ENCODE measurements at regions not wholly inside any gene's neighbourhood (a gene's known extent, or its start where the extent isn't known, plus 50 kb on each side); places are given as distances from the start of the nearest gene placed in this dataset.
"Not testable (repeated sequence)": the region's sequence is repeated elsewhere in the genome, so short reads cannot be mapped to it uniquely, and the experiment has no call there.

- no peak for DNase-seq (ENCODE audit: low read depth)
Observed at GRCh38 chr20:52098186-52098585, 93.4 kb downstream of the ZFP64 start.

- DNase-seq (ENCODE audit: low read depth): no peak
Observed at GRCh38 chr20:52096117-52096516, 95.5 kb downstream of the ZFP64 start.

- no peak for DNase-seq (ENCODE audit: low read depth)
Observed at GRCh38 chr20:52094693-52095092, 96.9 kb downstream of the ZFP64 start.

GRCh38 chr20:52093575-52093974 is 98.0 kb downstream of the ZFP64 start:
- DNase-seq (ENCODE audit: low read depth): no peak

GRCh38 chr20:52090035-52090434 is 101.5 kb downstream of the ZFP64 start:
- no peak for DNase-seq (ENCODE audit: low read depth)

- no peak for DNase-seq (ENCODE audit: low read depth)
Observed at GRCh38 chr20:52087471-52087870, 104.1 kb downstream of the ZFP64 start.

GRCh38 chr20:52086878-52087277 is 104.7 kb downstream of the ZFP64 start:
- DNase-seq (ENCODE audit: low read depth): no peak

GRCh38 chr20:52084727-52085126 is 106.9 kb downstream of the ZFP64 start:
- no peak for DNase-seq (ENCODE audit: low read depth)

GRCh38 chr20:52083627-52084232 is 107.8 kb downstream of the ZFP64 start:
- DNase-seq (ENCODE audit: low read depth): peak; percentile 54

GRCh38 chr20:52082612-52083011 is 109.0 kb downstream of the ZFP64 start:
- DNase-seq (ENCODE audit: low read depth): no peak

GRCh38 chr20:52081791-52082190 is 109.8 kb downstream of the ZFP64 start:
- DNase-seq (ENCODE audit: low read depth): no peak

- no peak for DNase-seq (ENCODE audit: low read depth)
Observed at GRCh38 chr20:52081066-52081465, 110.5 kb downstream of the ZFP64 start.

GRCh38 chr20:52078289-52078688 is 113.3 kb downstream of the ZFP64 start:
- DNase-seq (ENCODE audit: low read depth): no peak

- no peak for DNase-seq (ENCODE audit: low read depth)
Observed at GRCh38 chr20:52076164-52076563, 115.4 kb downstream of the ZFP64 start.

- no peak for DNase-seq (ENCODE audit: low read depth)
Observed at GRCh38 chr20:52075400-52075799, 116.2 kb downstream of the ZFP64 start.

GRCh38 chr20:52071136-52071535 is 120.4 kb downstream of the ZFP64 start:
- no peak for DNase-seq (ENCODE audit: low read depth)

- no peak for DNase-seq (ENCODE audit: low read depth)
Observed at GRCh38 chr20:52064931-52065330, 126.6 kb downstream of the ZFP64 start.

GRCh38 chr20:52062452-52063209 is 128.9 kb downstream of the ZFP64 start:
- DNase-seq (ENCODE audit: low read depth): no peak

GRCh38 chr20:52060794-52061714 is 130.5 kb downstream of the ZFP64 start:
- DNase-seq (ENCODE audit: low read depth): no peak

GRCh38 chr20:52057133-52057532 is 134.4 kb downstream of the ZFP64 start:
- DNase-seq (ENCODE audit: low read depth): not testable (repeated sequence)

GRCh38 chr20:52056203-52057062 is 135.1 kb downstream of the ZFP64 start:
- peak; percentile 70 for DNase-seq (ENCODE audit: low read depth)

- no peak for DNase-seq (ENCODE audit: low read depth)
Observed at GRCh38 chr20:52054123-52054522, 137.5 kb downstream of the ZFP64 start.
